K562 (cell line): ENCODE measurements at regions not wholly inside any gene's neighbourhood (a gene's known extent, or its start where the extent isn't known, plus 50 kb on each side); places are given as distances from the start of the nearest gene placed in this dataset.

Experiments
- ATAC-seq: fragments of 200-7000 bp; cut with Tn5 transposase; 3 replicates; pipeline ENCODE4 v1.9.1; 2020; ENCODE audit warnings: moderate library complexity
- BruUV-seq: library from RNA; stranded (reverse); fragments of 400-500 nt; replicated peaks from 2 replicates; lab custom pipeline; 2021; lab: Mats Ljungman, UMichigan
- CTCF ChIA-PET: fragments of 300-600 bp; formaldehyde crosslinking; extraction: SDS; loops from one replicate; lab custom pipeline; 2021; ENCODE audit warnings: low intra/inter-chr PET ratio; lab: Yijun Ruan, JAX
- POLR2A ChIA-PET: fragments of 300-600, 350-650 bp; sonication (Branson Sonifier 250); formaldehyde crosslinking; extraction: SDS; loops from one replicate; lab custom pipeline; 2021; ENCODE audit warnings: antibody characterized with exemption, inconsistent platforms; lab: Yijun Ruan, JAX
- DNase-seq, 4 experiments: peaks; one replicate each; pipeline versions ENCODE4 v3.0.0 to v3.0.0-alpha.2; 2011 to 2018; ENCODE audit warnings: low spot score in 3 of 4, mixed read lengths in 3 of 4; ENCODE audit errors: extremely low read depth in 1 of 4
- FAIRE-seq: peaks from 2 replicates; lab custom pipeline; 2011; peaks lifted over from hg19 to GRCh38; lab: Jason Lieb, UNC
- H2AFZ ChIP-seq: 2 replicates; pipeline ENCODE4 v1.6.0; 2011; ENCODE audit warnings: low read depth, low read length, control low read depth, inconsistent platforms
- H3K27ac ChIP-seq: fragments of 200-600 bp; 3 replicates; pipeline ENCODE4 v1.8.0; 2011; ENCODE audit warnings: low read depth, mild to moderate bottlenecking, control low read depth, inconsistent platforms, low read length, moderate library complexity, mixed read lengths; ENCODE audit errors: extremely low read depth
- H3K27me3 ChIP-seq, 2 experiments: fragments of 300-600 bp in 1 of 2; 2 replicates in 1 of 2; 3 replicates in 1 of 2; pipeline versions ENCODE4 v1.6.0 to v1.8.0; 2011; ENCODE audit warnings: inconsistent platforms in 2 of 2, low read length in 2 of 2, mild to moderate bottlenecking in 1 of 2, mixed read lengths in 1 of 2, moderate library complexity in 1 of 2; ENCODE audit not compliant: control insufficient read depth in 2 of 2, insufficient read depth in 2 of 2
- H3K36me3 ChIP-seq: fragments of 300-600 bp; 3 replicates; pipeline ENCODE4 v1.8.0; 2011; ENCODE audit warnings: mild to moderate bottlenecking, low read length, inconsistent platforms; ENCODE audit not compliant: control insufficient read depth, insufficient read depth
- H3K4me1 ChIP-seq, 2 experiments: fragments of 200-600 bp in 1 of 2; replicated peaks in 1 of 2; 2 replicates in 1 of 2; 3 replicates in 1 of 2; pipeline versions ENCODE4 v1.5.1 to v1.8.0; 2011; ENCODE audit warnings: inconsistent platforms in 2 of 2, low read length in 2 of 2, mild to moderate bottlenecking in 1 of 2, mixed read lengths in 1 of 2, moderate library complexity in 1 of 2; ENCODE audit not compliant: control insufficient read depth in 2 of 2, insufficient read depth in 2 of 2
- H3K4me2 ChIP-seq: 2 replicates; pipeline ENCODE4 v1.6.1; 2011; ENCODE audit warnings: low read length, control low read depth, inconsistent platforms, mixed read lengths; ENCODE audit not compliant: insufficient read depth
- H3K4me3 ChIP-seq: fragments of 200-600 bp; sonication (generic), shearing (Covaris generic); 2 replicates; pipeline ENCODE4 v1.5.1; 2016; ENCODE audit warnings: control low read depth, inconsistent platforms
- H3K79me2 ChIP-seq: fragments of 200-600 bp; 3 replicates; pipeline ENCODE4 v1.8.0; 2011; ENCODE audit warnings: low read length, inconsistent platforms; ENCODE audit not compliant: control insufficient read depth, insufficient read depth
- H3K9ac ChIP-seq, 2 experiments: 2 replicates each; pipeline versions ENCODE4 v1.6.0 to v1.6.1; 2011; ENCODE audit warnings: low read depth in 2 of 2, low read length in 2 of 2, control low read depth in 1 of 2, inconsistent platforms in 1 of 2, mild to moderate bottlenecking in 1 of 2, mixed read lengths in 1 of 2; ENCODE audit not compliant: insufficient read depth in 1 of 2
- H3K9me1 ChIP-seq: one replicate; pipeline ENCODE4 v1.6.0; 2011; ENCODE audit warnings: inconsistent platforms, mild to moderate bottlenecking, low read length, moderate library complexity; ENCODE audit not compliant: control insufficient read depth, insufficient read depth
- H3K9me3 ChIP-seq: replicated peaks from 2 replicates; pipeline ENCODE4 v1.5.1; 2011; ENCODE audit warnings: low read depth, low read length, inconsistent platforms; ENCODE audit not compliant: control insufficient read depth, insufficient read depth
- H4K20me1 ChIP-seq: replicated peaks from 2 replicates; pipeline ENCODE4 v1.6.1; 2011; ENCODE audit warnings: low read length, inconsistent platforms, mixed read lengths; ENCODE audit not compliant: control insufficient read depth, insufficient read depth
- ETV5 ChIP-seq: sonication (generic); formaldehyde crosslinking; IDR thresholded peaks from 2 replicates; pipeline ENCODE4 v1.4.0; 2020; ENCODE audit warnings: low read depth, mild to moderate bottlenecking, missing genetic modification reagents
- GMEB1 ChIP-seq: fragments of 250-450 bp; sonication (Bioruptor Pico); IDR thresholded peaks from 2 replicates; pipeline ENCODE4 v1.4.0; 2020; ENCODE audit warnings: mild to moderate bottlenecking
- JUN ChIP-seq, 2 experiments: sonication (generic) in 1 of 2; formaldehyde crosslinking in 1 of 2; IDR thresholded peaks; 2 replicates each; pipeline versions ENCODE4 v1.6.1 to v1.8.0; 2012 to 2022; ENCODE audit warnings: borderline replicate concordance in 2 of 2, mild to moderate bottlenecking in 2 of 2, improper control_type of control experiment in 1 of 2, low read depth in 1 of 2, low read length in 1 of 2, missing genetic modification reagents in 1 of 2
- KDM2B ChIP-seq: fragments of 250-450 bp; sonication (Bioruptor Pico); IDR thresholded peaks from 2 replicates; pipeline ENCODE4 v1.8.0; 2021; ENCODE audit warnings: mild to moderate bottlenecking, moderate library complexity
- NCOR1 ChIP-seq: fragments of 450-650 bp; IDR thresholded peaks from 2 replicates; pipeline ENCODE4 v1.6.1; 2016; ENCODE audit warnings: mild to moderate bottlenecking, moderate library complexity
- NFXL1 ChIP-seq: fragments of 450-650 bp; formaldehyde crosslinking; IDR thresholded peaks from 2 replicates; pipeline ENCODE4 v1.4.0; 2021; ENCODE audit warnings: mild to moderate bottlenecking
- SAFB2 ChIP-seq: fragments of 200-400 bp; formaldehyde crosslinking; IDR thresholded peaks from 2 replicates; pipeline ENCODE4 v1.6.1; 2018; ENCODE audit warnings: borderline replicate concordance, low read length, low read depth, moderate library complexity; ENCODE audit not compliant: severe bottlenecking
- SREBF2 ChIP-seq: sonication (generic); formaldehyde crosslinking; IDR thresholded peaks from 2 replicates; pipeline ENCODE4 v1.4.0; 2020; ENCODE audit warnings: mild to moderate bottlenecking, missing genetic modification reagents
- USF2 ChIP-seq: sonication (generic); formaldehyde crosslinking; IDR thresholded peaks from 2 replicates; pipeline ENCODE4 v1.5.0; 2020; ENCODE audit warnings: missing genetic modification reagents
- ZNF174 ChIP-seq: fragments of 250-450 bp; sonication (Bioruptor Pico); IDR thresholded peaks from 2 replicates; pipeline ENCODE4 v1.4.0; 2020; ENCODE audit warnings: mild to moderate bottlenecking
- WGBS: fragments of 100-300 bp; shearing (Covaris generic); methylation state at CpG from one replicate; pipeline ENCODE4 v1.1.6; 2016; ENCODE audit warnings: low coverage, mixed read lengths; ENCODE audit not compliant: insufficient coverage; ENCODE audit errors: missing lambda C conversion rate; 5-methylcytosine and 5-hydroxymethylcytosine counted together
- in situ Hi-C: fragments of 300-500 bp; cut with MboI; formaldehyde crosslinking; loops from 4 replicates; pipeline ENCODE4 v1.15.0; 2018; ENCODE audit warnings: inconsistent platforms, mixed read lengths
- intact Hi-C: fragments of 100-400 bp; cut with micrococcal nuclease; formaldehyde crosslinking; loops from 2 replicates; pipeline ENCODE4 v1.14.2; 2022
- TF ChIP-seq, protein P1 (sequence below): fragments of 250-450 bp; sonication (Bioruptor Pico); IDR thresholded peaks from 2 replicates; pipeline ENCODE4 v1.8.0; 2022; ENCODE audit warnings: moderate library complexity, mild to moderate bottlenecking, inconsistent platforms

GRCh38 chr16:8262299-8262698, 328.0 kb downstream of the TMEM114 start:
- H3K4me2 ChIP-seq: no peak overlapping the region
- H2AFZ ChIP-seq: no peak overlapping the region
- TF ChIP-seq SAFB2 (no peak), USF2 (no peak), KDM2B (CRISPR knock-in tag) (no peak), ETV5 (CRISPR knock-in tag) (no peak), SREBF2 (no peak), GMEB1 (no peak), ZNF174 (CRISPR knock-in tag) (no peak), JUN (IDR thresholded peaks at IDR 0.05; ENCODE audit: borderline replicate concordance, low read depth, low read length) (no peak), JUN (CRISPR knock-in tag; IDR thresholded peaks at IDR 0.05; ENCODE audit: borderline replicate concordance) (no peak), NCOR1 (no peak), NFXL1 (CRISPR knock-in tag) (no peak)
- TF ChIP-seq, protein P1, sequence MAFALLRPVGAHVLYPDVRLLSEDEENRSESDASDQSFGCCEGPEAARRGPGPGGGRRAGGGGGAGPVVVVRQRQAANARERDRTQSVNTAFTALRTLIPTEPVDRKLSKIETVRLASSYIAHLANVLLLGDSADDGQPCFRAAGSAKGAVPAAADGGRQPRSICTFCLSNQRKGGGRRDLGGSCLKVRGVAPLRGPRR (CRISPR knock-in tag): no peak
- H3K9me1 ChIP-seq: no peaks in the 10 kb centered on the region
- H3K9me3 ChIP-seq: no peaks in the 10 kb centered on the region
- DNase-seq: no peak
- FAIRE-seq: no peak
- no peak overlapping the region for H3K9ac ChIP-seq
- WGBS: 0% methylated on average over 4 of the region's 4 CpGs
- H3K36me3 ChIP-seq: no peaks in the 10 kb centered on the region
- intact Hi-C loops: no loop called here
- ATAC-seq: no peak
- peaks cover 0 to 2% of the 10 kb centered on the region in 2 experiments; a peak in 1 of 5 replicates for H3K27me3 ChIP-seq
- no peak overlapping the region for H3K4me3 ChIP-seq
- CTCF ChIA-PET: no interaction called here
- no TSS peak for BruUV-seq
- 0 out of 2 replicates have a peak, but pooled peaks cover 4% of the 10 kb centered on the region for H4K20me1 ChIP-seq
- H3K79me2 ChIP-seq: no peaks in the 10 kb centered on the region
- H3K4me1 ChIP-seq: no peaks in the 10 kb centered on the region
- in situ Hi-C loops: no loop called here
- H3K27ac ChIP-seq: no peak overlapping the region
- POLR2A ChIA-PET: no interaction called here
